CD14-positive monocyte (primary cell): ENCODE measurements at regions not wholly inside any gene's neighbourhood (a gene's known extent, or its start where the extent isn't known, plus 50 kb on each side); places are given as distances from the start of the nearest gene placed in this dataset.

Experiments used
- DNase-seq, 3 donors: peaks; one replicate each; pipeline ENCODE4 v3.0.0-alpha.2; 2011 to 2022
- H2AFZ ChIP-seq: 2 replicates; pipeline ENCODE4 v1.6.0; 2012; ENCODE audit warnings: mild to moderate bottlenecking, low read depth, low read length, inconsistent platforms; ENCODE audit not compliant: insufficient read depth, poor library complexity, severe bottlenecking
- H3K27ac ChIP-seq, 2 donors: 1 replicate in 1 of 2; 2 replicates in 1 of 2; pipeline ENCODE4 v1.5.1; 2012 to 2013; ENCODE audit warnings: low read length in 2 of 2, control low read depth in 1 of 2, inconsistent platforms in 1 of 2, low read depth in 1 of 2, mild to moderate bottlenecking in 1 of 2
- H3K27me3 ChIP-seq, 2 donors: one replicate each; pipeline versions ENCODE4 v1.6.0 to v1.6.1; 2011 to 2013; ENCODE audit warnings: low read length in 2 of 2; ENCODE audit not compliant: control insufficient read depth in 2 of 2, insufficient read depth in 2 of 2
- H3K36me3 ChIP-seq, 2 donors: replicated peaks in 1 of 2; 1 replicate in 1 of 2; 2 replicates in 1 of 2; pipeline versions ENCODE4 v1.5.1 to v1.6.1; 2012 to 2013; ENCODE audit warnings: low read length in 2 of 2, control low read depth in 1 of 2, inconsistent platforms in 1 of 2, mild to moderate bottlenecking in 1 of 2; ENCODE audit not compliant: insufficient read depth in 2 of 2, control insufficient read depth in 1 of 2
- H3K4me1 ChIP-seq, 2 donors: 1 replicate in 1 of 2; 2 replicates in 1 of 2; pipeline versions ENCODE4 v1.5.1 to v1.6.1; 2012 to 2013; ENCODE audit warnings: low read length in 2 of 2, control low read depth in 1 of 2, inconsistent platforms in 1 of 2, mild to moderate bottlenecking in 1 of 2, moderate library complexity in 1 of 2; ENCODE audit not compliant: insufficient read depth in 2 of 2, control insufficient read depth in 1 of 2
- H3K4me2 ChIP-seq: replicated peaks from 2 replicates; pipeline ENCODE3; 2012; ENCODE audit warnings: low read length, moderate library complexity, mild to moderate bottlenecking; ENCODE audit not compliant: poor library complexity, severe bottlenecking; ENCODE audit errors: extremely low read depth
- H3K4me3 ChIP-seq, 3 experiments: fragments of 200-600 bp in 1 of 3; sonication (generic) in 1 of 3; replicated peaks in 1 of 3; 1 replicate in 2 of 3; 2 replicates in 1 of 3; pipeline ENCODE4 v1.5.1; 2011 to 2013; ENCODE audit warnings: low read length in 3 of 3, mild to moderate bottlenecking in 3 of 3, control low read depth in 2 of 3, low read depth in 2 of 3, inconsistent platforms in 1 of 3, moderate library complexity in 1 of 3
- H3K79me2 ChIP-seq: 2 replicates; pipeline ENCODE4 v1.6.0; 2012; ENCODE audit warnings: mild to moderate bottlenecking, control low read depth, inconsistent platforms, low read length, moderate library complexity; ENCODE audit not compliant: insufficient read depth
- H3K9ac ChIP-seq: 2 replicates; pipeline ENCODE4 v1.6.0; 2017; ENCODE audit warnings: low read length, mild to moderate bottlenecking; ENCODE audit not compliant: insufficient read depth, poor library complexity, severe bottlenecking
- H3K9me3 ChIP-seq, 2 donors: replicated peaks in 1 of 2; 1 replicate in 1 of 2; 2 replicates in 1 of 2; pipeline versions ENCODE4 v1.5.1 to v1.6.1; 2012 to 2013; ENCODE audit warnings: low read length in 2 of 2, control low read depth in 1 of 2; ENCODE audit not compliant: control insufficient read depth in 1 of 2, insufficient read depth in 1 of 2
- H4K20me1 ChIP-seq: 2 replicates; pipeline ENCODE4 v1.6.0; 2012; ENCODE audit warnings: mild to moderate bottlenecking, low read length, control low read depth, moderate library complexity; ENCODE audit not compliant: insufficient read depth
- H3K27ac Mint-ChIP-seq, 7 donors: one replicate each; pipeline ENCODE4 v1.8.0; 2020; ENCODE audit warnings: mild to moderate bottlenecking in 7 of 7, mixed read lengths in 7 of 7, moderate library complexity in 6 of 7, inconsistent platforms in 2 of 7
- H3K27me3 Mint-ChIP-seq, 3 donors: one replicate each; pipeline ENCODE4 v1.8.0; 2021 to 2022; ENCODE audit warnings: low read depth in 3 of 3, mild to moderate bottlenecking in 3 of 3, mixed read lengths in 3 of 3, moderate library complexity in 3 of 3, inconsistent platforms in 1 of 3
- H3K36me3 Mint-ChIP-seq, 2 donors: one replicate each; pipeline ENCODE4 v1.8.0; 2020; ENCODE audit warnings: mixed read lengths in 2 of 2, inconsistent platforms in 1 of 2, mild to moderate bottlenecking in 1 of 2
- H3K4me1 Mint-ChIP-seq: one replicate; pipeline ENCODE4 v1.8.0; 2020; ENCODE audit warnings: mild to moderate bottlenecking, mixed read lengths
- H3K4me3 Mint-ChIP-seq, 2 donors: one replicate each; pipeline ENCODE4 v1.8.0; 2020; ENCODE audit warnings: mild to moderate bottlenecking in 2 of 2, mixed read lengths in 2 of 2, moderate library complexity in 1 of 2
- H3K9me3 Mint-ChIP-seq, 7 donors: one replicate each; pipeline ENCODE4 v1.8.0; 2020 to 2022; ENCODE audit warnings: mixed read lengths in 7 of 7, mild to moderate bottlenecking in 6 of 7, moderate library complexity in 6 of 7, inconsistent platforms in 2 of 7
- CTCF ChIP-seq: fragments of 200-600 bp; IDR thresholded peaks from one replicate; pipeline ENCODE4 v1.8.0; 2022; ENCODE audit warnings: antibody characterized with exemption, mild to moderate bottlenecking
- WGBS: methylation state at CpG from one replicate; pipeline ENCODE4 v1.1.5; 2013; ENCODE audit warnings: missing lambda C conversion rate; ENCODE audit not compliant: insufficient coverage; 5-methylcytosine and 5-hydroxymethylcytosine counted together
- intact Hi-C, 2 donors: fragments of 100-400 bp; cut with micrococcal nuclease; formaldehyde crosslinking; loops; one replicate each; pipeline versions ENCODE4 v1.15.0 to v1.15.1; 2023

- DNase-seq, result no peak
- Histone ChIP-seq H3K79me2 (no peaks in the 10 kb centered on the region), H3K9ac (no peak overlapping the region), H3K36me3 (no peaks in the 10 kb centered on the region), H3K4me2 (no peak overlapping the region), H3K9me3 (peaks cover 0 to 3% of the 10 kb centered on the region in 2 donors), H4K20me1 (no peaks in the 10 kb centered on the region), H3K4me1 (no peaks in the 10 kb centered on the region), H3K27ac (no peak overlapping the region), H2AFZ (no peak overlapping the region), H3K4me3 (no peak overlapping the region), H3K27me3 (no peaks in the 10 kb centered on the region)
- H3K36me3 Mint-ChIP-seq, result no peaks in the 10 kb centered on the region
- peaks cover 0 to 7% (median 4%) of the 10 kb centered on the region in 7 donors for H3K9me3 Mint-ChIP-seq
- H3K4me1 Mint-ChIP-seq, result no peaks in the 10 kb centered on the region
- H3K27me3 Mint-ChIP-seq, result peaks cover 0 to 6% (median 3%) of the 10 kb centered on the region in 3 donors
- WGBS, result 82% methylated on average over 9 of the region's 15 CpGs
- no peak overlapping the region for H3K4me3 Mint-ChIP-seq
- no peak for TF ChIP-seq CTCF
- intact Hi-C loops, result no loop called here
- H3K27ac Mint-ChIP-seq, result no peak overlapping the region
These were observed 57.0 kb upstream of the NR2F2 start for GRCh38 chr15:96273317-96274086.

GRCh38 chr15:96274087-96274440 is 56.4 kb upstream of the NR2F2 start:
- Mint-ChIP-seq H3K27me3 (peaks cover 0 to 7% (median 3%) of the 10 kb centered on the region in 3 donors), H3K27ac (no peak overlapping the region)
- TF ChIP-seq CTCF, result no peak

More at GRCh38 chr15:96274087-96274440, 56.4 kb upstream of the NR2F2 start:
- no peak overlapping the region for H3K4me3 Mint-ChIP-seq
- no peak overlapping the region for H3K27ac ChIP-seq
- no peak for DNase-seq
- no peaks in the 10 kb centered on the region for H3K79me2 ChIP-seq
- no peaks in the 10 kb centered on the region for H3K27me3 ChIP-seq
- H3K36me3 ChIP-seq, result no peaks in the 10 kb centered on the region
- peaks cover 0 to 7% (median 2%) of the 10 kb centered on the region in 7 donors for H3K9me3 Mint-ChIP-seq
- H3K9ac ChIP-seq, result no peak overlapping the region
- no peak overlapping the region for H2AFZ ChIP-seq
- no peak overlapping the region for H3K4me2 ChIP-seq
- WGBS, result no CpG with 5 or more reads among the region's 7 CpGs
- peaks cover 0 to 3% of the 10 kb centered on the region in 2 donors for H3K9me3 ChIP-seq
- H3K4me3 ChIP-seq, result no peak overlapping the region
- no peaks in the 10 kb centered on the region for H3K4me1 ChIP-seq
- H3K4me1 Mint-ChIP-seq, result no peaks in the 10 kb centered on the region
- intact Hi-C loops, result no loop called here
- no peaks in the 10 kb centered on the region for H3K36me3 Mint-ChIP-seq
- no peaks in the 10 kb centered on the region for H4K20me1 ChIP-seq
